ENCODE measurements at regions not wholly inside any gene's neighbourhood (a gene's known extent, or its start where the extent isn't known, plus 50 kb on each side); places are given as distances from the start of the nearest gene placed in this dataset.

DNA sequence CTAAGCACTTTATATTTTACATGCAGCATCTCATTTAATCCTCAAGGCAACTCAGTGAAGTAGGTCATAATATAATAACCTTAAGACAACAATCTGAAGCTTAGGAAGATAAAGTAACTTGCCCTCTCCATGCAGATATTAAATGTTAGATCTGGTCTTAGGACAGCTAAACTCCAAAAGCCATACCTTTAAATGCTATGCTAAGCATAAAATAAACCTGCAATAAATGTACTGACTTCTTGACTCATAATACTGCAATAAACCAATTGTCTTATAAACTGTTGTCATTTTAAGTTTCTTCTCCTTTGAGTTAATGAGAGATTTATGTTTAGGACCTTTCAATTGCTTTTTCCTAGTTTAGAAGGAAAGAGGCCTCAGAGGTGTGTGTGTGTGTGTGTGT is 102.2 kb upstream of the MIER3 start:
- no peak overlapping the region for H2AFZ ChIP-seq (ENCODE audit: low read depth, low read length)
- no peaks in the 10 kb centered on the region for H3F3A ChIP-seq (ENCODE audit: insufficient read depth, low read length, poor library complexity, severe bottlenecking)
- no peaks in the 10 kb centered on the region for H3K36me3 ChIP-seq (ENCODE audit: insufficient read depth, low read length)
- no peaks in the 10 kb centered on the region for H4K20me1 ChIP-seq (ENCODE audit: insufficient read depth)
- TF ChIP-seq POLR2AphosphoS5 (IDR thresholded peaks at IDR 0.05) (no peak), REST (IDR thresholded peaks at IDR 0.05; ENCODE audit: borderline replicate concordance) (no peak), EP300 (conservative IDR thresholded peaks at IDR 0.05; ENCODE audit: poor library complexity, severe bottlenecking) (no peak), CTCF (IDR thresholded peaks at IDR 0.05; ENCODE audit: poor library complexity, severe bottlenecking) (no peak), SMC3 (conservative IDR thresholded peaks at IDR 0.05; ENCODE audit: poor library complexity) (no peak), TAF1 (IDR thresholded peaks at IDR 0.05; ENCODE audit: low read depth) (no peak), MXI1 (conservative IDR thresholded peaks at IDR 0.05; ENCODE audit: poor library complexity, severe bottlenecking) (no peak), EZH2 (IDR thresholded peaks at IDR 0.05; ENCODE audit: borderline replicate concordance, insufficient read depth, low read length, poor library complexity, severe bottlenecking) (no peak), RAD21 (conservative IDR thresholded peaks at IDR 0.05) (no peak)
- no peaks in the 10 kb centered on the region for H3K9me2 ChIP-seq (ENCODE audit: insufficient read depth, low read length)
- H3K79me2 ChIP-seq (replicated peaks; ENCODE audit: insufficient read depth, low read length) = no peaks in the 10 kb centered on the region
- H3K9me3 ChIP-seq (ENCODE audit: low read length) = no peaks in the 10 kb centered on the region
- H3K27ac ChIP-seq (ENCODE audit: low read length) = no peak overlapping the region
- H3K4me2 ChIP-seq (ENCODE audit: low read length) = no peak overlapping the region
- H3K27me3 ChIP-seq (ENCODE audit: insufficient read depth, low read depth, low read length) = no peaks in the 10 kb centered on the region
- H3K4me3 ChIP-seq (ENCODE audit: low read length) = no peak overlapping the region
- no peak overlapping the region for H3K9ac ChIP-seq (ENCODE audit: low read length)

DNA sequence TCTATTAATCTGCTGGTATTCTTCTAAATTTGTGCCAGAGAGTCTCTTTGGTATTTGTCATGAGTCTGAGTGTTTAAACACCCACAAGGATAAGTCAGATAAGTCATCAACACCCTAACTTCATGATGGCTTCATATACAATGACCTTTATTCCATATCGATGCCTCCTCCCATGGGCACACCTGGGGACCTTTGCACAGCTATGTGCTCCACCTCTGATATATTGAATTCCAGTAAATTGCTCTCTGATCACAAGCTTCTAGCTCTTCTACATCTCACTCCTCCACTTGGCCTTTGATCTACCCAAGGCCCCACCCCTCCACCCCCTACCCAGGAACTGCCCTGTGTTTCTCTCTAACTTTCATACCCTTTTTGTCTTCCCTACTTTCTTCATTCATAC is 102.7 kb upstream of the MIER3 start:
- Histone ChIP-seq H3K27ac (ENCODE audit: low read length) (no peak overlapping the region), H3K4me3 (ENCODE audit: low read length) (no peak overlapping the region), H3K79me2 (replicated peaks; ENCODE audit: insufficient read depth, low read length) (no peaks in the 10 kb centered on the region), H2AFZ (ENCODE audit: low read depth, low read length) (no peak overlapping the region), H3K9ac (ENCODE audit: low read length) (no peak overlapping the region), H3K27me3 (ENCODE audit: insufficient read depth, low read depth, low read length) (no peaks in the 10 kb centered on the region), H3K36me3 (ENCODE audit: insufficient read depth, low read length) (no peaks in the 10 kb centered on the region), H3K9me2 (ENCODE audit: insufficient read depth, low read length) (no peaks in the 10 kb centered on the region), H3F3A (ENCODE audit: insufficient read depth, low read length, poor library complexity, severe bottlenecking) (no peaks in the 10 kb centered on the region), H4K20me1 (ENCODE audit: insufficient read depth) (no peaks in the 10 kb centered on the region), H3K9me3 (ENCODE audit: low read length) (no peaks in the 10 kb centered on the region), H3K4me2 (ENCODE audit: low read length) (no peak overlapping the region)
- TF ChIP-seq RAD21 (conservative IDR thresholded peaks at IDR 0.05) = no peak
- no peak for TF ChIP-seq POLR2AphosphoS5 (IDR thresholded peaks at IDR 0.05)

DNA sequence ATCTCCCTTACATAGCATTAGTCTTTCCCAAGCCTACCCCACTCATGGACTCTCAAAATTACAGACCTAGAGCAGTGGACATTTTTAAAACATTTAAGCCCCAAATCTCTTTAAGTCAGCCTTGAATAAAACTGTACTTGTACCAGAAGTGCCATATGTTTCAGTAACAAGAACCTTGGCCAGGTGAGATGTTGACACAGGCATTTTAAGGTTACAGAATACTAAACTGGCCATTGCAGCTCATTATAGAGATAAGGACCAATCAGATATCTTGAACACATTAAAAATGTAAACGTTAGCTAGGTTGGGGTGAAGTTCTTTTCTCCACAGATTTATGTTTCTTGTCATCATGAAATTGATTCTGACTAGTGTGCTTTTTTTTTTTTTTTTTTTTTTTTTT is 103.8 kb upstream of the MIER3 start:
- no peaks in the 10 kb centered on the region for H3K36me3 ChIP-seq (ENCODE audit: insufficient read depth, low read length)
- H3F3A ChIP-seq (ENCODE audit: insufficient read depth, low read length, poor library complexity, severe bottlenecking) = no peaks in the 10 kb centered on the region
- no peak overlapping the region for H3K27ac ChIP-seq (ENCODE audit: low read length)
- no peaks in the 10 kb centered on the region for H3K27me3 ChIP-seq (ENCODE audit: insufficient read depth, low read depth, low read length)
- H2AFZ ChIP-seq (ENCODE audit: low read depth, low read length) = no peak overlapping the region
- H3K9ac ChIP-seq (ENCODE audit: low read length) = no peak overlapping the region
- H3K9me3 ChIP-seq (ENCODE audit: low read length) = no peaks in the 10 kb centered on the region
- H3K79me2 ChIP-seq (replicated peaks; ENCODE audit: insufficient read depth, low read length) = no peaks in the 10 kb centered on the region
- no peak overlapping the region for H3K4me3 ChIP-seq (ENCODE audit: low read length)
- no peaks in the 10 kb centered on the region for H4K20me1 ChIP-seq (ENCODE audit: insufficient read depth)
- no peaks in the 10 kb centered on the region for H3K9me2 ChIP-seq (ENCODE audit: insufficient read depth, low read length)
- H3K4me2 ChIP-seq (ENCODE audit: low read length) = no peak overlapping the region
- TF ChIP-seq MXI1 (conservative IDR thresholded peaks at IDR 0.05; ENCODE audit: poor library complexity, severe bottlenecking) (no peak), CTCF (IDR thresholded peaks at IDR 0.05; ENCODE audit: poor library complexity, severe bottlenecking) (no peak), POLR2AphosphoS5 (IDR thresholded peaks at IDR 0.05) (no peak), TAF1 (IDR thresholded peaks at IDR 0.05; ENCODE audit: low read depth) (no peak), REST (IDR thresholded peaks at IDR 0.05; ENCODE audit: borderline replicate concordance) (no peak)
